ENCODE measurements at regions not wholly inside any gene's neighbourhood (a gene's known extent, or its start where the extent isn't known, plus 50 kb on each side); places are given as distances from the start of the nearest gene placed in this dataset.

- no peak for DNase-seq
These were observed 107.5 kb upstream of the ARHGEF26 start for GRCh38 chr3:154013736-154014135.

GRCh38 chr3:154015307-154015706, 105.9 kb upstream of the ARHGEF26 start:
- no peak for DNase-seq

- DNase-seq: peak; percentile 33
These were observed 103.0 kb upstream of the ARHGEF26 start for GRCh38 chr3:154018100-154018696.

- DNase-seq: no peak
These were observed 98.6 kb upstream of the ARHGEF26 start for GRCh38 chr3:154022606-154023005.

GRCh38 chr3:154023148-154023547, 98.0 kb upstream of the ARHGEF26 start:
- no peak for DNase-seq

GRCh38 chr3:154025007-154025406, 96.2 kb upstream of the ARHGEF26 start:
- DNase-seq: no peak

GRCh38 chr3:154029926-154030325, 91.3 kb upstream of the ARHGEF26 start:
- no peak for DNase-seq

- DNase-seq: no peak
These were observed 86.3 kb upstream of the ARHGEF26 start for GRCh38 chr3:154034797-154035330.

GRCh38 chr3:154040283-154040682, 80.9 kb upstream of the ARHGEF26 start:
- DNase-seq: no peak

GRCh38 chr3:154044671-154045070, 76.5 kb upstream of the ARHGEF26 start:
- no peak for DNase-seq

- DNase-seq: no peak
These were observed 71.0 kb upstream of the ARHGEF26 start for GRCh38 chr3:154050216-154050615.

- DNase-seq: no peak
These were observed 70.4 kb upstream of the ARHGEF26 start for GRCh38 chr3:154050766-154051165.

GRCh38 chr3:154059833-154060232, 61.4 kb upstream of the ARHGEF26 start:
- no peak for DNase-seq

GRCh38 chr3:154060238-154061000, 60.8 kb upstream of the ARHGEF26 start:
- no peak for DNase-seq

GRCh38 chr3:154061001-154061370, 60.2 kb upstream of the ARHGEF26 start:
- DNase-seq: no peak

GRCh38 chr3:154062513-154062912, 58.7 kb upstream of the ARHGEF26 start:
- no peak for DNase-seq

- no peak for DNase-seq
These were observed 50.0 kb upstream of the ARHGEF26 start for GRCh38 chr3:154071146-154071545.
